CD14-positive monocyte (primary cell): ENCODE measurements at regions not wholly inside any gene's neighbourhood (a gene's known extent, or its start where the extent isn't known, plus 50 kb on each side); places are given as distances from the start of the nearest gene placed in this dataset.

Experiments
- DNase-seq, 3 donors: peaks; one replicate each; pipeline ENCODE4 v3.0.0-alpha.2; 2011 to 2022
- H2AFZ ChIP-seq: 2 replicates; pipeline ENCODE4 v1.6.0; 2012; ENCODE audit warnings: mild to moderate bottlenecking, low read depth, low read length, inconsistent platforms; ENCODE audit not compliant: insufficient read depth, poor library complexity, severe bottlenecking
- H3K27ac ChIP-seq, 2 donors: 1 replicate in 1 of 2; 2 replicates in 1 of 2; pipeline ENCODE4 v1.5.1; 2012 to 2013; ENCODE audit warnings: low read length in 2 of 2, control low read depth in 1 of 2, inconsistent platforms in 1 of 2, low read depth in 1 of 2, mild to moderate bottlenecking in 1 of 2
- H3K27me3 ChIP-seq, 2 donors: one replicate each; pipeline versions ENCODE4 v1.6.0 to v1.6.1; 2011 to 2013; ENCODE audit warnings: low read length in 2 of 2; ENCODE audit not compliant: control insufficient read depth in 2 of 2, insufficient read depth in 2 of 2
- H3K36me3 ChIP-seq, 2 donors: replicated peaks in 1 of 2; 1 replicate in 1 of 2; 2 replicates in 1 of 2; pipeline versions ENCODE4 v1.5.1 to v1.6.1; 2012 to 2013; ENCODE audit warnings: low read length in 2 of 2, control low read depth in 1 of 2, inconsistent platforms in 1 of 2, mild to moderate bottlenecking in 1 of 2; ENCODE audit not compliant: insufficient read depth in 2 of 2, control insufficient read depth in 1 of 2
- H3K4me1 ChIP-seq, 2 donors: 1 replicate in 1 of 2; 2 replicates in 1 of 2; pipeline versions ENCODE4 v1.5.1 to v1.6.1; 2012 to 2013; ENCODE audit warnings: low read length in 2 of 2, control low read depth in 1 of 2, inconsistent platforms in 1 of 2, mild to moderate bottlenecking in 1 of 2, moderate library complexity in 1 of 2; ENCODE audit not compliant: insufficient read depth in 2 of 2, control insufficient read depth in 1 of 2
- H3K4me2 ChIP-seq: replicated peaks from 2 replicates; pipeline ENCODE3; 2012; ENCODE audit warnings: low read length, moderate library complexity, mild to moderate bottlenecking; ENCODE audit not compliant: poor library complexity, severe bottlenecking; ENCODE audit errors: extremely low read depth
- H3K4me3 ChIP-seq, 3 experiments: fragments of 200-600 bp in 1 of 3; sonication (generic) in 1 of 3; replicated peaks in 1 of 3; 1 replicate in 2 of 3; 2 replicates in 1 of 3; pipeline ENCODE4 v1.5.1; 2011 to 2013; ENCODE audit warnings: low read length in 3 of 3, mild to moderate bottlenecking in 3 of 3, control low read depth in 2 of 3, low read depth in 2 of 3, inconsistent platforms in 1 of 3, moderate library complexity in 1 of 3
- H3K79me2 ChIP-seq: 2 replicates; pipeline ENCODE4 v1.6.0; 2012; ENCODE audit warnings: mild to moderate bottlenecking, control low read depth, inconsistent platforms, low read length, moderate library complexity; ENCODE audit not compliant: insufficient read depth
- H3K9ac ChIP-seq: 2 replicates; pipeline ENCODE4 v1.6.0; 2017; ENCODE audit warnings: low read length, mild to moderate bottlenecking; ENCODE audit not compliant: insufficient read depth, poor library complexity, severe bottlenecking
- H3K9me3 ChIP-seq, 2 donors: replicated peaks in 1 of 2; 1 replicate in 1 of 2; 2 replicates in 1 of 2; pipeline versions ENCODE4 v1.5.1 to v1.6.1; 2012 to 2013; ENCODE audit warnings: low read length in 2 of 2, control low read depth in 1 of 2; ENCODE audit not compliant: control insufficient read depth in 1 of 2, insufficient read depth in 1 of 2
- H4K20me1 ChIP-seq: 2 replicates; pipeline ENCODE4 v1.6.0; 2012; ENCODE audit warnings: mild to moderate bottlenecking, low read length, control low read depth, moderate library complexity; ENCODE audit not compliant: insufficient read depth
- H3K27ac Mint-ChIP-seq, 7 donors: one replicate each; pipeline ENCODE4 v1.8.0; 2020; ENCODE audit warnings: mild to moderate bottlenecking in 7 of 7, mixed read lengths in 7 of 7, moderate library complexity in 6 of 7, inconsistent platforms in 2 of 7
- H3K27me3 Mint-ChIP-seq, 3 donors: one replicate each; pipeline ENCODE4 v1.8.0; 2021 to 2022; ENCODE audit warnings: low read depth in 3 of 3, mild to moderate bottlenecking in 3 of 3, mixed read lengths in 3 of 3, moderate library complexity in 3 of 3, inconsistent platforms in 1 of 3
- H3K36me3 Mint-ChIP-seq, 2 donors: one replicate each; pipeline ENCODE4 v1.8.0; 2020; ENCODE audit warnings: mixed read lengths in 2 of 2, inconsistent platforms in 1 of 2, mild to moderate bottlenecking in 1 of 2
- H3K4me1 Mint-ChIP-seq: one replicate; pipeline ENCODE4 v1.8.0; 2020; ENCODE audit warnings: mild to moderate bottlenecking, mixed read lengths
- H3K4me3 Mint-ChIP-seq, 2 donors: one replicate each; pipeline ENCODE4 v1.8.0; 2020; ENCODE audit warnings: mild to moderate bottlenecking in 2 of 2, mixed read lengths in 2 of 2, moderate library complexity in 1 of 2
- H3K9me3 Mint-ChIP-seq, 7 donors: one replicate each; pipeline ENCODE4 v1.8.0; 2020 to 2022; ENCODE audit warnings: mixed read lengths in 7 of 7, mild to moderate bottlenecking in 6 of 7, moderate library complexity in 6 of 7, inconsistent platforms in 2 of 7
- CTCF ChIP-seq: fragments of 200-600 bp; IDR thresholded peaks from one replicate; pipeline ENCODE4 v1.8.0; 2022; ENCODE audit warnings: antibody characterized with exemption, mild to moderate bottlenecking
- WGBS: methylation state at CpG from one replicate; pipeline ENCODE4 v1.1.5; 2013; ENCODE audit warnings: missing lambda C conversion rate; ENCODE audit not compliant: insufficient coverage; 5-methylcytosine and 5-hydroxymethylcytosine counted together
- intact Hi-C, 2 donors: fragments of 100-400 bp; cut with micrococcal nuclease; formaldehyde crosslinking; loops; one replicate each; pipeline versions ENCODE4 v1.15.0 to v1.15.1; 2023

DNA sequence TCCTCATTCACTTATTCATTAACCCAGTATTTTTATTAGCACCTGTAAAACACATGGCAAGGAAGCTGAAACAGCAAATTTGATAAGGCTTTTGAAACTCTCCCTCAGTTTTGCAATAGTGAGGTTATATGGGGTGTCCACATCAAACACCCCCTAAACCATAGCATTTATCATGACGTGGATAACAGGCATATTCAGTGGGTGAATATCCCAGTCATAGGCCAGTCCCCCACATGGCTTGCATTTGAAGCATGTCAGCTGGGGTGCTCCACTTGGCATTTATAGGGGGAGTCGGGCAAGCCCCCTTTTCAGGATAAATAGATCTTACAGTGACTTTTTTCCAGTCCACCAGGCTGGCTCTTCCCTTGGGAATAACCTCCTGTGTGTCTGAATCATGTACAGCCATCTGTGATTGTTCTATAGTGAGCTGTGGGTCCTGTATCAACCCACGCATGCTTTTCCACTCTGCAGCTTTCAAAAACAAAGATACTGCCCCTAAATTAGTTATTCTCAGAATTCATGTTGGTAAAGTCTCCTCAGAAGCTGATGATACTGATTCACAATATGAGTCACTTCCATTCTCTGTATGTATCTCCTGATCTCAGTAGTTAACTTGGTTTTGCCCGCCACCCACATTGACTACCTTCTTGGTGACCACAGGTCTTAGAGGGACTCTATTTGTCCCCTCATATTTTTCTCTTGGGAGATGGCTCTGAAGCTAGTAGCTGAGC lies 84.4 kb upstream of the SPIN1 start:
- Histone ChIP-seq H3K4me2 (no peak overlapping the region), H3K27ac (no peak overlapping the region), H3K4me3 (no peak overlapping the region), H3K36me3 (no peaks in the 10 kb centered on the region), H2AFZ (no peak overlapping the region), H3K9me3 (no peaks in the 10 kb centered on the region), H3K4me1 (no peaks in the 10 kb centered on the region), H3K9ac (no peak overlapping the region), H4K20me1 (no peaks in the 10 kb centered on the region), H3K79me2 (no peaks in the 10 kb centered on the region), H3K27me3 (no peaks in the 10 kb centered on the region)
- Mint-ChIP-seq H3K36me3 (no peaks in the 10 kb centered on the region), H3K4me3 (no peak overlapping the region), H3K27ac (no peak overlapping the region), H3K4me1 (no peaks in the 10 kb centered on the region), H3K27me3 (peaks cover 0 to 7% (median 4%) of the 10 kb centered on the region in 3 donors), H3K9me3 (peaks cover 0 to 4% (median 0%) of the 10 kb centered on the region in 7 donors)
- no peak for DNase-seq
- TF ChIP-seq CTCF, result no peak
- 90% methylated on average over 1 of the region's 4 CpGs for WGBS
- intact Hi-C loops, result no loop called here

GRCh38 chr9:88302579-88303324 lies 85.5 kb upstream of the SPIN1 start:
- Histone ChIP-seq H3K79me2 (no peaks in the 10 kb centered on the region), H3K4me3 (no peak overlapping the region), H4K20me1 (no peaks in the 10 kb centered on the region), H2AFZ (no peak overlapping the region), H3K4me2 (no peak overlapping the region), H3K27ac (no peak overlapping the region), H3K36me3 (no peaks in the 10 kb centered on the region), H3K9me3 (no peaks in the 10 kb centered on the region), H3K4me1 (no peaks in the 10 kb centered on the region), H3K9ac (no peak overlapping the region), H3K27me3 (no peaks in the 10 kb centered on the region)
- no peaks in the 10 kb centered on the region for H3K4me1 Mint-ChIP-seq
- no peak overlapping the region for H3K4me3 Mint-ChIP-seq
- intact Hi-C loops, result no loop called here
- peaks cover 0 to 7% (median 4%) of the 10 kb centered on the region in 3 donors for H3K27me3 Mint-ChIP-seq
- no peak overlapping the region for H3K27ac Mint-ChIP-seq
- no peaks in the 10 kb centered on the region for H3K36me3 Mint-ChIP-seq
- peaks cover 0 to 4% (median 0%) of the 10 kb centered on the region in 7 donors for H3K9me3 Mint-ChIP-seq
- DNase-seq, result no peak
- no peak for TF ChIP-seq CTCF
- WGBS, result 95% methylated on average over 5 of the region's 7 CpGs
